ENCODE measurements at regions not wholly inside any gene's neighbourhood (a gene's known extent, or its start where the extent isn't known, plus 50 kb on each side); places are given as distances from the start of the nearest gene placed in this dataset.

DNA sequence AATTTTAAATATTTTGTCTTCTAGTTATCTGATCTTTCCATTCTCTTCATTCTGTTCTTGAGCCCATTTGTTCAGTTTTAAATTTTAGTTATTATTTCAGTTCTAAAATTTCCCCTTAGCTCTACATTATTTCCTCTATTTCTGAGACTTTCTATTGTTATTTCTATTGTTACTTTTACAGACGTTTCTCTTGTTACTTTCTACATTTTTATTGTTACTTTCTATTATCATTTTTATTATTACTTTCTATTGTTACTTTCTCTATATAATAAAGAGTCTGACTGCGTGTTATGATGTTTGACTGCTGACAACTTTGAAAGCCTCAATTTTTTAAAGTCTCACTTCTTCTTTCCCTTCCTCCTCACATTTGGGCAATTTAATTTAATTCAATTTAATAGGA is 915.7 kb upstream of the PCDH20 start:
- TF ChIP-seq, protein P1, sequence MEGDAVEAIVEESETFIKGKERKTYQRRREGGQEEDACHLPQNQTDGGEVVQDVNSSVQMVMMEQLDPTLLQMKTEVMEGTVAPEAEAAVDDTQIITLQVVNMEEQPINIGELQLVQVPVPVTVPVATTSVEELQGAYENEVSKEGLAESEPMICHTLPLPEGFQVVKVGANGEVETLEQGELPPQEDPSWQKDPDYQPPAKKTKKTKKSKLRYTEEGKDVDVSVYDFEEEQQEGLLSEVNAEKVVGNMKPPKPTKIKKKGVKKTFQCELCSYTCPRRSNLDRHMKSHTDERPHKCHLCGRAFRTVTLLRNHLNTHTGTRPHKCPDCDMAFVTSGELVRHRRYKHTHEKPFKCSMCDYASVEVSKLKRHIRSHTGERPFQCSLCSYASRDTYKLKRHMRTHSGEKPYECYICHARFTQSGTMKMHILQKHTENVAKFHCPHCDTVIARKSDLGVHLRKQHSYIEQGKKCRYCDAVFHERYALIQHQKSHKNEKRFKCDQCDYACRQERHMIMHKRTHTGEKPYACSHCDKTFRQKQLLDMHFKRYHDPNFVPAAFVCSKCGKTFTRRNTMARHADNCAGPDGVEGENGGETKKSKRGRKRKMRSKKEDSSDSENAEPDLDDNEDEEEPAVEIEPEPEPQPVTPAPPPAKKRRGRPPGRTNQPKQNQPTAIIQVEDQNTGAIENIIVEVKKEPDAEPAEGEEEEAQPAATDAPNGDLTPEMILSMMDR (IDR thresholded peaks at IDR 0.05; ENCODE audit: poor library complexity): no peak
- no peak for TF ChIP-seq EZH2 (IDR thresholded peaks at IDR 0.05; ENCODE audit: borderline replicate concordance)

Data from hepatocyte (in vitro differentiated cells).